HG03045 (cell line): ENCODE measurements at regions not wholly inside any gene's neighbourhood (a gene's known extent, or its start where the extent isn't known, plus 50 kb on each side); places are given as distances from the start of the nearest gene placed in this dataset.

ENCODE experiments used
- ATAC-seq: cut with Tn5 transposase; IDR thresholded peaks from one replicate; pipeline ENCODE4 v1.9.1; 2021; ENCODE audit warnings: mild to moderate bottlenecking, moderate library complexity; ENCODE audit not compliant: unreplicated experiment

GRCh38 chr4:125679989-125680388 lies 365.2 kb downstream of the FAT4 start:
- ATAC-seq, result no peak

GRCh38 chr4:125681240-125681639 lies 366.5 kb downstream of the FAT4 start:
- ATAC-seq, result no peak

DNA sequence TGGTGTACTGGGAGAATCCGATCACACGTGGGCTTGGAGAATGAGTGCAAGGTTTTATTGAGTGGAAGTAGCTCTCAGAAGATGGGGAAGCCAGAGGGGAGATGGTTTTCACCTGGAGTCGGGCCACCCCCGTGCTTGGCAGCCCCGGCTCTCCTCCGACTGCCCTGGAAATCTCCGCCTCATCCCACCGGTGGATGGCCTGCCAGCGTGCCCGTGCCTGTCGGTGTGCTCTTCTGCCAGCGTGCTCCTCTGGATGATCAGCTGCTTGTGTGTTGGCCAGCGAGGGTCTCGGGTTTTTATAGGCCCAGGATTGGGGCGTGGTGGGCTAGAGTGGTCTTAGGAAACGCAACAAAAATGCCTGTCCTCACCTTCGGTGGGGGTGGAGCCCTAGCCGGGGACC lies 368.0 kb downstream of the FAT4 start:
- ATAC-seq, result no peak

DNA sequence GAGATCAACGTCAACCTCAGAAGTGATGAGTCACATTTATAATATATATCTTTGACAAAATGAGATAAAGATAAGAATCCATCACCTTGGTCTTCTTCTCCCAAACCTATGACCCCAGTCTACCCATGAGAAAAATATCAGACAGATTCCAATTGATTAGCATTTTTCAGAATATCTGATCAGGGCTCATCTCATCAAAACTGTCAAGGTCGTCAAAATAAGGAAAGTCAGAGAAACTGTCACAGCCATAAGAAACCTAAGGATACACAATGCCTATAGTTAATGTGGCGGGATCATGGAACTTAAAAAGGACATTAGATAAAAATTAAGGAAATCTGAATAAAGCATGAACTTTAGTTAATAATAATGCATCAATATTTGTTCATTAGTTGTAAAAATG lies 374.1 kb downstream of the FAT4 start:
- no peak for ATAC-seq

DNA sequence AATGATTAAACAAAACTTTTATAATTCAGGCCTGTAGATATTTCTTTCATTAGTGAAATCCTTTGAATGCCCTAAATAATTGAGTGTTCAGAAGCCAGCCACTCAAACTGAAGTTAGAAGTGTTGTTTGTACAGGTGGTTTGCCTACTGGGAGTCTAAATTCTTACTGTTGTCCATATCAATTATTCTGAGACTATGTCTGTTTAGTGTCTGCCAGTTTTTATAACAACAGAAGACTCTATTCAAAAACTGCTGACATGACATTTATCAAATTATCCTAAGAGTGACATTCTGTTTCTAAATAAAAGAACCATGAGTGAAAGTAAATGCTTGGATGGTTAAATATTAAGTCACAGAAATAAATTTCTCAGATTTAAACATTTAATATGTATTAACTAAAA lies 375.1 kb downstream of the FAT4 start:
- no peak for ATAC-seq

- ATAC-seq, result no peak
These were observed 378.5 kb downstream of the FAT4 start for GRCh38 chr4:125693228-125693627.

DNA sequence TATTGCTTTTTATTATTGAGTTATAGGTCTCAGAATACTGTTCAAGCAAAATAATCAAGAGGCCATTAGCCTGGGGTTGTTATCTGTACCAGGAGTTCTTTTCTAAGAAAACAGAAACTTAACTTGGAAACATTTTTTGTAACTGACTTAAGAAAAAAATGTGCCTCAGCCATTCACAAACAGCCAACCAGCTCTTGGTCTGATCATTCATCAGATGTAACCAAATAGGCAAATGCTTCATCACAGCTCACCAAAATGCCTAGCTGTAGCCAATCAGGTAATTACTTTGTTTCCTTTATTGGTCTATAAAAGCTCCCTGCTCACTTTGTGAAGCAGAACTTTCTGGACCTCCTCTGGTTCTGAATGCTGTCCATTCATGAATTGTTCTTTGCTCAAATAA lies 387.7 kb downstream of the FAT4 start:
- no peak for ATAC-seq

GRCh38 chr4:125703443-125703842 lies 388.7 kb downstream of the FAT4 start:
- no peak for ATAC-seq

DNA sequence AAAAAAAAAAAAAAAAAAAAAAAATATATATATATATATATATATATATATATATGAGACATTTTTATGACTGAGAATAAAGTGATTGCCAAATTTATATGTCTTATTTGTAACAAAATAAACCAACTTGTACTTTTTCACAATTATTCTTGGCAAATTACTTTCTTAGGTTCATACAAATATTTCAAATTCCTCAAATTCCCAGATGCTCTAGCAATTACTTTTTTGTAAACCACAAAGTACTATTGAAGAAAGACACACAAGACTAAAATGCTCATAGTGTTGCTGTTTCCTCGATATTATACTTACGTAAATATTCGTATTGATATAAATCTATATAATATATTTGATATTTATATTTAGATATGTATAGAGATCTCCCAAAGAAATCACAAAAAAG lies 390.0 kb downstream of the FAT4 start:
- no peak for ATAC-seq

- no peak for ATAC-seq
These were observed 390.9 kb downstream of the FAT4 start for GRCh38 chr4:125705681-125706080.

DNA sequence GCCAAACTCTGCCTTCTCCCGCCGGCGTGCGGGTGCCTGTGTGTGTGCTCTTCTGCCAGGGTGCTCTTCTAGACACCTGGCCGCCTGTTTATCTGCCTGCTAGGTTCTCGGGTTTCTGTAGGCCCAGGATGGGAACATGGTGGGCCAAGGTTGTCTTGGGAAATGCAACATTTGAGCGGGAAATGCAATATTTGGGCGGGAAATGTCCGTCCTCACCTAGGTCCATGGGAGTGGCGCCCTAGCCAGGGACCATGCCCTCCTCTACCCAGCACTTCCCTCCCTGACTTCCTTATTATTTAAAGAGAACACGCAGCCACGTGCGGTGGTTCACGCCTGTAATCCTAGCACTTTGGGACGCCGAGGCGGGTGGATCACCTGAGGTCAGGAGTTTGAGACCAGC lies 392.6 kb downstream of the FAT4 start:
- ATAC-seq, result no peak

GRCh38 chr4:125710766-125711165 lies 396.0 kb downstream of the FAT4 start:
- no peak for ATAC-seq

GRCh38 chr4:125714049-125714448 lies 399.3 kb downstream of the FAT4 start:
- ATAC-seq, result no peak

GRCh38 chr4:125714845-125715244 lies 400.1 kb downstream of the FAT4 start:
- no peak for ATAC-seq

GRCh38 chr4:125719987-125720386 lies 405.2 kb downstream of the FAT4 start:
- ATAC-seq, result no peak

GRCh38 chr4:125722009-125722408 lies 407.3 kb downstream of the FAT4 start:
- ATAC-seq, result no peak

GRCh38 chr4:125725957-125726525 lies 411.3 kb downstream of the FAT4 start:
- no peak for ATAC-seq

- ATAC-seq, result no peak
These were observed 413.2 kb downstream of the FAT4 start for GRCh38 chr4:125727931-125728330.

- ATAC-seq, result no peak
These were observed 413.8 kb downstream of the FAT4 start for GRCh38 chr4:125728568-125728967.

DNA sequence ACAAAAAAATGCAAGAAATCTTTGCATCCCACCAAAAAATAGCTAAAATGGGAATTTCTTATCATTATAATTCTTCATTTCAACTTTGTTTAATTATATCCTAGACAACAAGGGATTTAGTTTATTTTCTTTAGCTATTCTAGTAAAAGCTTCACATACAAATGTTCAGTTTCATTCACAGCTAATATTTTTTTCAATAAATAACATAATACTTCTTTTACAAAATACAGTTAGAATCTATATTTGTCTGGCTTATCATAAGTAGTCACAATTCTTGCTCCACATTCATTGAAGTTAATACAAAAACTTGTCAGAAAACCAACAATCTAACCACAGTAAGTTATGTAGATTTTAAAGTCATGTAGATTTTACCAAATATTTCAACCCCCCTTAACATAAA lies 414.4 kb downstream of the FAT4 start:
- ATAC-seq, result no peak

- ATAC-seq, result no peak
These were observed 417.9 kb downstream of the FAT4 start for GRCh38 chr4:125732632-125733031.

DNA sequence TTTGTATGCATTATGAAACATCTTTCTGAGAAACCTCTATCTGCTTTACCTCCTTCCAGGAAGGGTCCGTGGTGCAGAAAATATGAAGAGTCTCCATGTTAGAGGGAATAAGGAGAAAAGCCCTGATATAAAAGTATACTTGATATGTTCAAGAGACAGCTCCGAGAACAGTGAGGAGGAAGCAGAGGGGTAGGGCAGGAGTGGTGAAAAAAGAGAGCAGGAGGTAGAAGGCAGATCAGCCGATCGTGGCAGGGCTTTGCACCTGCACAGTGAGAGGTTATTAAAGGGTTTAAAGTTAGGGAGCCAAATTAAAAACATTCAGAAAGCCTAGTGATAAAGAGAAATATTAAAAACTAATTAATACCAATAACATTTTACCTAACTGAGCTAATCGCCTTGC lies 419.7 kb downstream of the FAT4 start:
- no peak for ATAC-seq

DNA sequence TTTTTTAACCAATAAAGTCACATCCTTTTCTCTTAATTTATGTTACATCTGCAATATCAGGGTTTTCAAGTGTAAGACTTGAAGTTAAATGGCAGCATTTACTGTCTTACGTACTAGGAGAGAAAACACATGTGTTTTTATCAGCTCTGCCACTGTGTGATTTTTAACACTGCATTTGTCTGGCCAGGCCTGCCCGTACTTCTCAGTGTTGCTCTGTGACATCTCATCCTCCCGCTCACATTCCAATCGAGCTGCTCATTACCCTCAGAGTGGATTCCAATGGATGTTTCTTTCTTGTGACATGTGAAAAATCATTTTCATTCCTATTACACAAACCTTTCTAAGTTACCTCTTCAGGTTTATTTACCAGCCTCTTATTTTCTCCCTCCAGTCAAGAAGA lies 420.3 kb downstream of the FAT4 start:
- ATAC-seq, result no peak

DNA sequence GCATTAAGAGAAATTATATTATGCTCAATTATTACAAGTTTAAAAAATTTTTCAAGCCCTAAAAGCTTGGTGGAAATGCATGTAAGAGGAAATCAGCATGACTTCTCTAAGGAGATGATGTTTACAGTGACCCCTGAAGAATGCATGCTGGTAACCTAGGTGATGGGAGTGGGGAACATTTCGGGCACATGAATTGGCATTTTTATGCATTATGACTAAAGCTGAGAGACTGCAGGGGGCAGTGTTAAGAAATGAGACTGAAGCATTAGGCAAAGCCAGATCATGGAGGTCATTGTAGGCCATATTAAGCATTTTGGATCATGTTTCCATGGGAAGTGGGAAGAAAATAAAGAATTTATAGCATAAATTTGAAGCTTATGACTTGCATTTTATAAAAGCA lies 421.3 kb downstream of the FAT4 start:
- no peak for ATAC-seq
